ENCODE measurements at regions not wholly inside any gene's neighbourhood (a gene's known extent, or its start where the extent isn't known, plus 50 kb on each side); places are given as distances from the start of the nearest gene placed in this dataset.

GRCh38 chr5:5886353-5886752 is 463.9 kb downstream of the ICE1 start:
- H3K4me1 Mint-ChIP-seq, result no peaks in the 10 kb centered on the region
- no peaks in the 10 kb centered on the region for H3K36me3 Mint-ChIP-seq (ENCODE audit: low read depth)
- no peak overlapping the region for H3K4me3 Mint-ChIP-seq
- H3K9me3 Mint-ChIP-seq, result no peaks in the 10 kb centered on the region
- no peak for DNase-seq (ENCODE audit: low read depth, low spot score)
- no peak overlapping the region for H3K27ac Mint-ChIP-seq (ENCODE audit: unreplicated experiment)
- no peak for TF ChIP-seq CTCF (conservative IDR thresholded peaks at IDR 0.05)
- peaks cover 28% of the 10 kb centered on the region for H3K27me3 Mint-ChIP-seq (ENCODE audit: low read depth)

DNA sequence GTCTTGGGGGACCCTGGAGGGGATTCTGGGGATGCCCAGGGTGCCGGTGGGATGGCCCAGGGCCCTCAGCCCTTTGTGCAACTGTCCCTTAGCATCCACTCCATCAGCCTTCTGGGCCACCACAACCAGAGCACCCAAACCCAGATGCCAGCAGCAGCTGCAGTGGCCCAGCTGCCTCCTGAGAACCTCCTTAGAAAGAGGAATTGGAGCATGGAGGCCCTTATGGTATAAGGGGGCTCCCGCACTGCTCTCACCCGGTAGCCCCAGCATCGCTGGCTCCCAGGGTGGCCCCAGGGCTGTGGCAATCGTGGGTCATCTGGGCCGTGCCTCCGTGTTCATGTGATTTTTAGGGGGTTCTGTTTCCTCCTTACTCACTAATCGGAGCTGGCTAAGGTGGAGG is 463.3 kb downstream of the ICE1 start:
- Mint-ChIP-seq H3K9me3 (no peaks in the 10 kb centered on the region), H3K36me3 (ENCODE audit: low read depth) (no peaks in the 10 kb centered on the region), H3K27me3 (ENCODE audit: low read depth) (peaks cover 28% of the 10 kb centered on the region), H3K4me3 (no peak overlapping the region), H3K27ac (ENCODE audit: unreplicated experiment) (no peak overlapping the region), H3K4me1 (no peaks in the 10 kb centered on the region)
- no peak for TF ChIP-seq CTCF (conservative IDR thresholded peaks at IDR 0.05)
- no peak for DNase-seq (ENCODE audit: low read depth, low spot score)

GRCh38 chr5:5884593-5884992 is 462.1 kb downstream of the ICE1 start:
- TF ChIP-seq CTCF (conservative IDR thresholded peaks at IDR 0.05), result no peak
- Mint-ChIP-seq H3K9me3 (no peaks in the 10 kb centered on the region), H3K36me3 (ENCODE audit: low read depth) (no peaks in the 10 kb centered on the region), H3K4me1 (no peaks in the 10 kb centered on the region), H3K27me3 (ENCODE audit: low read depth) (peaks cover 31% of the 10 kb centered on the region), H3K4me3 (no peak overlapping the region), H3K27ac (ENCODE audit: unreplicated experiment) (no peak overlapping the region)
- no peak for DNase-seq (ENCODE audit: low read depth, low spot score)

GRCh38 chr5:5883562-5883961 is 461.1 kb downstream of the ICE1 start:
- H3K27ac Mint-ChIP-seq (ENCODE audit: unreplicated experiment), result no peak overlapping the region
- no peaks in the 10 kb centered on the region for H3K4me1 Mint-ChIP-seq
- DNase-seq (ENCODE audit: low read depth, low spot score), result no peak
- no peaks in the 10 kb centered on the region for H3K9me3 Mint-ChIP-seq
- no peaks in the 10 kb centered on the region for H3K36me3 Mint-ChIP-seq (ENCODE audit: low read depth)
- no peak for TF ChIP-seq CTCF (conservative IDR thresholded peaks at IDR 0.05)
- peaks cover 27% of the 10 kb centered on the region for H3K27me3 Mint-ChIP-seq (ENCODE audit: low read depth)
- no peak overlapping the region for H3K4me3 Mint-ChIP-seq

- no peak overlapping the region for H3K4me3 Mint-ChIP-seq
- peaks cover 23% of the 10 kb centered on the region for H3K27me3 Mint-ChIP-seq (ENCODE audit: low read depth)
- no peaks in the 10 kb centered on the region for H3K36me3 Mint-ChIP-seq (ENCODE audit: low read depth)
- H3K4me1 Mint-ChIP-seq, result no peaks in the 10 kb centered on the region
- no peak for DNase-seq (ENCODE audit: low read depth, low spot score)
- no peak overlapping the region for H3K27ac Mint-ChIP-seq (ENCODE audit: unreplicated experiment)
- TF ChIP-seq CTCF (conservative IDR thresholded peaks at IDR 0.05), result no peak
- no peaks in the 10 kb centered on the region for H3K9me3 Mint-ChIP-seq
Observed at GRCh38 chr5:5883146-5883545, 460.7 kb downstream of the ICE1 start.

GRCh38 chr5:5882706-5883105 is 460.2 kb downstream of the ICE1 start:
- Mint-ChIP-seq H3K27me3 (ENCODE audit: low read depth) (peaks cover 19% of the 10 kb centered on the region), H3K27ac (ENCODE audit: unreplicated experiment) (no peak overlapping the region), H3K36me3 (ENCODE audit: low read depth) (no peaks in the 10 kb centered on the region), H3K4me3 (no peak overlapping the region), H3K9me3 (no peaks in the 10 kb centered on the region), H3K4me1 (no peaks in the 10 kb centered on the region)
- TF ChIP-seq CTCF (conservative IDR thresholded peaks at IDR 0.05), result no peak
- DNase-seq (ENCODE audit: low read depth, low spot score), result no peak
